Keratinocyte (primary cell): ENCODE measurements at regions not wholly inside any gene's neighbourhood (a gene's known extent, or its start where the extent isn't known, plus 50 kb on each side); places are given as distances from the start of the nearest gene placed in this dataset.

Experiments used
- EZH2 ChIP-seq: IDR thresholded peaks from one replicate; pipeline ENCODE4 v1.6.1; 2012; ENCODE audit warnings: inconsistent platforms, mild to moderate bottlenecking, low read length, moderate library complexity
- TF ChIP-seq, protein P1 (sequence below), 3 experiments: IDR thresholded peaks in 1 of 3; conservative IDR thresholded peaks in 1 of 3; optimal IDR thresholded peaks in 1 of 3; 2 replicates in 2 of 3; 3 replicates in 1 of 3; pipeline versions ENCODE3 to v1.5.1; 2011; ENCODE audit warnings: low read length in 3 of 3, mild to moderate bottlenecking in 3 of 3, moderate library complexity in 2 of 3, control low read depth in 1 of 3, inconsistent platforms in 1 of 3; ENCODE audit not compliant: insufficient read depth in 2 of 3; ENCODE audit errors: extremely low read depth in 1 of 3

DNA sequence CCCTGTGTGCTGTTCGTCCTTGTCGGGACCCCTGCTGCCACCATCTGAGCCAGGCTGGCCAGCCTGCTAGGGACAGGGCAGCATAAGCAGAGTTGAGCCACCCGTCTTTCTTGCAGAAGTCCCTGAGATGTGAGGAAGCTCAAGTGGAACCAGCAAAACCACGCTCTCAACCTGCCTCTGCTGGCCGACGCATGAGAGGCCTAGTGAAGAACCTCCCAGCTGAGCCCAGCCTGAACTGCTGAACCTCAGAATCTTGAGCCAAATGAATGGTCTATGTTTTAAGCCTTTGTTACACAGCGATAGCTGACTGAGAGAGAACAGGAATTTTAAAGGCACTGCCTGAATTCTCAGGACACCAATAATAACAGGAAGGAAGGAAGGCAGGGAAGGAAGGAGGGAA lies 98.9 kb upstream of the ADRA2C start:
- TF ChIP-seq, protein P1, sequence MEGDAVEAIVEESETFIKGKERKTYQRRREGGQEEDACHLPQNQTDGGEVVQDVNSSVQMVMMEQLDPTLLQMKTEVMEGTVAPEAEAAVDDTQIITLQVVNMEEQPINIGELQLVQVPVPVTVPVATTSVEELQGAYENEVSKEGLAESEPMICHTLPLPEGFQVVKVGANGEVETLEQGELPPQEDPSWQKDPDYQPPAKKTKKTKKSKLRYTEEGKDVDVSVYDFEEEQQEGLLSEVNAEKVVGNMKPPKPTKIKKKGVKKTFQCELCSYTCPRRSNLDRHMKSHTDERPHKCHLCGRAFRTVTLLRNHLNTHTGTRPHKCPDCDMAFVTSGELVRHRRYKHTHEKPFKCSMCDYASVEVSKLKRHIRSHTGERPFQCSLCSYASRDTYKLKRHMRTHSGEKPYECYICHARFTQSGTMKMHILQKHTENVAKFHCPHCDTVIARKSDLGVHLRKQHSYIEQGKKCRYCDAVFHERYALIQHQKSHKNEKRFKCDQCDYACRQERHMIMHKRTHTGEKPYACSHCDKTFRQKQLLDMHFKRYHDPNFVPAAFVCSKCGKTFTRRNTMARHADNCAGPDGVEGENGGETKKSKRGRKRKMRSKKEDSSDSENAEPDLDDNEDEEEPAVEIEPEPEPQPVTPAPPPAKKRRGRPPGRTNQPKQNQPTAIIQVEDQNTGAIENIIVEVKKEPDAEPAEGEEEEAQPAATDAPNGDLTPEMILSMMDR (optimal IDR thresholded peaks at IDR 0.05 in 1 of 3, IDR thresholded peaks at IDR 0.05 in 1 of 3, conservative IDR thresholded peaks at IDR 0.05 in 1 of 3; ENCODE audit: extremely low read depth in 1 of 3, insufficient read depth in 2 of 3, low read length in 3 of 3), result no peak
- no peak for TF ChIP-seq EZH2
